Lower leg skin (tissue), 3 donors: ENCODE measurements at regions not wholly inside any gene's neighbourhood (a gene's known extent, or its start where the extent isn't known, plus 50 kb on each side); places are given as distances from the start of the nearest gene placed in this dataset.

Experiments
- CTCF ChIP-seq, 3 donors: fragments of 450-650 bp; IDR thresholded peaks; one replicate each; pipeline ENCODE4 v1.5.1; 2016; ENCODE audit warnings: antibody characterized with exemption in 3 of 3, mild to moderate bottlenecking in 3 of 3, moderate library complexity in 2 of 3
- POLR2A ChIP-seq, 2 donors: fragments of 450-650 bp; IDR thresholded peaks; one replicate each; pipeline ENCODE4 v1.6.1; 2016 to 2017; ENCODE audit warnings: antibody characterized with exemption in 2 of 2, mild to moderate bottlenecking in 1 of 2, moderate library complexity in 1 of 2

- TF ChIP-seq CTCF (IDR thresholded peaks at IDR 0.05), result no peak
- TF ChIP-seq POLR2A (IDR thresholded peaks at IDR 0.05), result no peak
Observed at GRCh38 chr16:8489580-8489979, 100.7 kb downstream of the TMEM114 start.
